RWPE1 (cell line): ENCODE measurements at regions not wholly inside any gene's neighbourhood (a gene's known extent, or its start where the extent isn't known, plus 50 kb on each side); places are given as distances from the start of the nearest gene placed in this dataset.

ENCODE experiments used
- CTCF ChIA-PET: fragments of 350-600 bp; sonication (Branson Sonifier 250); formaldehyde crosslinking; extraction: SDS; loops from one replicate; lab custom pipeline; 2021; lab: Yijun Ruan, JAX
- POLR2A ChIA-PET: fragments of 400-600 bp; formaldehyde crosslinking; extraction: SDS; loops from one replicate; lab custom pipeline; 2020; ENCODE audit warnings: antibody characterized with exemption; ENCODE audit not compliant: low non-redundant PET; lab: Yijun Ruan, JAX
- DNase-seq: peaks from one replicate; pipeline ENCODE4 v3.0.0; 2012; ENCODE audit warnings: low spot score
- H3K27ac ChIP-seq: fragments of 450-650 bp; 2 replicates; pipeline ENCODE4 v1.5.1; 2017
- CTCF ChIP-seq: fragments of 450-650 bp; conservative IDR thresholded peaks from 2 replicates; pipeline ENCODE4 v1.5.1; 2017; ENCODE audit warnings: low read depth, mild to moderate bottlenecking

- DNase-seq = no peak
- CTCF ChIA-PET = interaction anchor here (0.6 kb wide), 1 partner anchor 326 kb away, joined by 3 read pairs; no protein-coding TSS in a partner anchor
- no peak overlapping the region for H3K27ac ChIP-seq
- POLR2A ChIA-PET = no interaction called here
- no peak for TF ChIP-seq CTCF
Measured at GRCh38 chr2:239695106-239695727, 294.4 kb upstream of the HDAC4 start.

GRCh38 chr2:239694487-239694886, 293.7 kb upstream of the HDAC4 start:
- no peak overlapping the region for H3K27ac ChIP-seq
- DNase-seq = no peak
- POLR2A ChIA-PET = no interaction called here
- CTCF ChIA-PET = no interaction called here
- TF ChIP-seq CTCF = no peak

GRCh38 chr2:239693761-239694415, 293.1 kb upstream of the HDAC4 start:
- no peak for TF ChIP-seq CTCF
- ChIA-PET POLR2A (no interaction called here), CTCF (no interaction called here)
- DNase-seq = no peak
- H3K27ac ChIP-seq = no peak overlapping the region

GRCh38 chr2:239693330-239693729, 292.5 kb upstream of the HDAC4 start:
- H3K27ac ChIP-seq = no peak overlapping the region
- no peak for DNase-seq
- POLR2A ChIA-PET = no interaction called here
- no peak for TF ChIP-seq CTCF
- CTCF ChIA-PET = no interaction called here

- CTCF ChIA-PET = no interaction called here
- no peak for DNase-seq
- H3K27ac ChIP-seq = no peak overlapping the region
- POLR2A ChIA-PET = no interaction called here
- no peak for TF ChIP-seq CTCF
Measured at GRCh38 chr2:239692919-239693318, 292.1 kb upstream of the HDAC4 start.

- CTCF ChIA-PET = no interaction called here
- POLR2A ChIA-PET = no interaction called here
Measured at GRCh38 chr2:239692362-239692851, 291.6 kb upstream of the HDAC4 start.

More at GRCh38 chr2:239692362-239692851, 291.6 kb upstream of the HDAC4 start:
- no peak for TF ChIP-seq CTCF
- no peak for DNase-seq
- no peak overlapping the region for H3K27ac ChIP-seq
